Transverse colon (tissue), 4 donors: ENCODE measurements at regions not wholly inside any gene's neighbourhood (a gene's known extent, or its start where the extent isn't known, plus 50 kb on each side); places are given as distances from the start of the nearest gene placed in this dataset.

ENCODE experiments used
- EP300 ChIP-seq: sonication (generic); formaldehyde crosslinking; IDR thresholded peaks from one replicate; pipeline ENCODE4 v1.6.1; 2017; ENCODE audit warnings: antibody characterized with exemption, low read depth
- POLR2A ChIP-seq: fragments of 450-650 bp; IDR thresholded peaks from one replicate; pipeline ENCODE4 v1.6.1; 2016; ENCODE audit warnings: antibody characterized with exemption, mild to moderate bottlenecking, moderate library complexity
- POLR2AphosphoS5 ChIP-seq, 3 donors: sonication (generic); formaldehyde crosslinking; IDR thresholded peaks; one replicate each; pipeline ENCODE4 v1.6.1; 2016; ENCODE audit warnings: antibody characterized with exemption in 3 of 3
- TF ChIP-seq, protein P1 (sequence below), 5 experiments: fragments of 200-600 bp in 3 of 5; fragments of 450-650 bp in 2 of 5; sonication (generic) in 3 of 5; IDR thresholded peaks; 1 replicate in 2 of 5; 2 replicates in 3 of 5; pipeline ENCODE4 v1.5.1; 2016 to 2017; ENCODE audit warnings: antibody characterized with exemption in 5 of 5, inconsistent platforms in 3 of 5, mild to moderate bottlenecking in 2 of 5, moderate library complexity in 1 of 5

GRCh38 chr3:162192340-162193029 is 695.9 kb downstream of the OTOL1 start:
- TF ChIP-seq POLR2A (no peak), POLR2AphosphoS5 (IDR thresholded peaks at IDR 0.05) (no peak), EP300 (no peak)
- TF ChIP-seq, protein P1, sequence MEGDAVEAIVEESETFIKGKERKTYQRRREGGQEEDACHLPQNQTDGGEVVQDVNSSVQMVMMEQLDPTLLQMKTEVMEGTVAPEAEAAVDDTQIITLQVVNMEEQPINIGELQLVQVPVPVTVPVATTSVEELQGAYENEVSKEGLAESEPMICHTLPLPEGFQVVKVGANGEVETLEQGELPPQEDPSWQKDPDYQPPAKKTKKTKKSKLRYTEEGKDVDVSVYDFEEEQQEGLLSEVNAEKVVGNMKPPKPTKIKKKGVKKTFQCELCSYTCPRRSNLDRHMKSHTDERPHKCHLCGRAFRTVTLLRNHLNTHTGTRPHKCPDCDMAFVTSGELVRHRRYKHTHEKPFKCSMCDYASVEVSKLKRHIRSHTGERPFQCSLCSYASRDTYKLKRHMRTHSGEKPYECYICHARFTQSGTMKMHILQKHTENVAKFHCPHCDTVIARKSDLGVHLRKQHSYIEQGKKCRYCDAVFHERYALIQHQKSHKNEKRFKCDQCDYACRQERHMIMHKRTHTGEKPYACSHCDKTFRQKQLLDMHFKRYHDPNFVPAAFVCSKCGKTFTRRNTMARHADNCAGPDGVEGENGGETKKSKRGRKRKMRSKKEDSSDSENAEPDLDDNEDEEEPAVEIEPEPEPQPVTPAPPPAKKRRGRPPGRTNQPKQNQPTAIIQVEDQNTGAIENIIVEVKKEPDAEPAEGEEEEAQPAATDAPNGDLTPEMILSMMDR (IDR thresholded peaks at IDR 0.05), result no peak
